Activated CD8-positive, alpha-beta memory T cell treated with anti-CD3 and anti-CD28 coated beads for 48 hours (primary cell): ENCODE measurements at regions not wholly inside any gene's neighbourhood (a gene's known extent, or its start where the extent isn't known, plus 50 kb on each side); places are given as distances from the start of the nearest gene placed in this dataset.
"Not testable (repeated sequence)": the region's sequence is repeated elsewhere in the genome, so short reads cannot be mapped to it uniquely, and the experiment has no call there.

Experiments
- DNase-seq, 3 experiments: peaks; one replicate each; pipeline ENCODE4 v3.0.0-alpha.2; 2020; ENCODE audit warnings: low read depth in 2 of 3, low spot score in 2 of 3

DNA sequence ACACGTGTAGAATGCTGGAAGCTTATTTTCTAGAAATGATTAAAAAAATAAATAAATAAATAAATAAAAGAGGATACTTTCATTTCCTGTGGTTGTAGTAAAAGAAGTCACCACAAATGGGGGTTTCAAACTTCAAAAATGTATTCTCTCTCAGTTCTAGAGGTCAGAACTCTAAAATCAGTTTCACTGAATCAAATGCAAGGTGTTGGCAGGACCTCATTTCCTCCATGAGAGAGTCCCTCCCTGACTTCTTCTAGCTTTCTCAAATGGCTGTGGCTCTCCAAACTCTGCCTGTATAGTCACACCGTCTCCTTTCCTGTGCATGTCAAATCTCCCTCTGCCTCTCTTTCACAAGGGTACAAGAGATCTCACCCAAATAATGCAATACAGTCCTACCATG is 312.6 kb upstream of the CXADR start:
- DNase-seq = no peak

DNA sequence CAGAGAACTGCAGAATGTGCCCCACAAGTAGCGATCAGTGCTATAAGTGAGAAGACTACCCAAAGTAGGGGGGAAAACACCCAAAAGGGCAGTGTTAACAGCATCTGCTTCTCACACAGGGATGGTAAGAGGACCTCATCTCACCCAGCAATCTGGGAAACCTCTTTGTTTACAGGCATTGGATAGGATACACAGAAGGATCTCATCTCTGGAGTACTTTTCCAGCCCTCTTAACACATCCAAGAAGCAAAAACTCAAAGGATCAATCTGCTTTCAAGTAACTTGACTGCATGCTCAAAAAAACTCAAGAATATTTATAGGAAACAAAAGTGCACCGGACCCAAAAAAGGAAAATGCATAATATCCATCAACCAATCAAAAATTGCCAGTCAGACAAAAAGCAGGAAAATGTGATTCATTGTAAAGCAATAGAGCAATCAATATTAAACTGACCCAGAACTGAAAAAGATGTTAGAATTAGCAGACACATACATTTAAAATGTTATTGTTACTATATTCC is 311.0 kb upstream of the CXADR start:
- DNase-seq = no peak

DNA sequence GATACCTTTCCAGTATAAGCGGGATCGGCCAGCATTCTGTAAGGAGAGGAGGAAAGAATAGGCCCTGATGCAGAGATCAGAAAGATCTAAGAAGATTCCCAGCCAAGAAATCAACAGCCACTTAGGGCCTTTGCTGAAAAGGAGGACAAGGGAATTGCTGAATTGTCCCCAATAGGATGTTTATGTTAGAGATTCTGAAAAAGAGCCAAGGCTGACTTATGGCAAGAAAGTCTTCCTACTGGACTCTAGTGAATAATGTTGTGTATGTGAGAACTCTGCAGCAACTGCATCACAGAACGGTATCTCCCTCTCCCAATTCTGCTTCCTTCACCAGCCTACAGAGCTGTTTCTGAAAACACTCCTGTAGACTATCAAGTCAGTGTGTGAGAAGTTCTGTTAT is 298.0 kb upstream of the CXADR start:
- DNase-seq = no peak

DNA sequence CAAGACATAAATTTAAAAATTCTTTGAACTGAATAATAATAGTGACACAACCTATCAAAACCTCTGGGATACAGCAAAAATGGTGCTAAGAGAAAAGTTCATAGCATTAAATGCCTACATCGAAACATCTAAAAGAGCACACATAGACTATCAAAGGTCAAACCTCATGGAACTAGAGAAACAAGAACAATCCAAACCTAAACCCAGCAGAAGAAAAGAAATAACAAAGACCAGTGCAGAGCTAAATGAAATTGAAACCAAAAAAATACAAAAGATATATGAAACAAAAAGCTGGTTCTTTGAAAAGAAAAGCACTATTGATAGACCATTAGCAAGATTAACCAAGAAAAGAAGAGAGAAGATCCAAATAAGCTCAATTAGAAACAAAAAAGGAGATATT is 293.8 kb upstream of the CXADR start:
- DNase-seq = not testable (repeated sequence)

DNA sequence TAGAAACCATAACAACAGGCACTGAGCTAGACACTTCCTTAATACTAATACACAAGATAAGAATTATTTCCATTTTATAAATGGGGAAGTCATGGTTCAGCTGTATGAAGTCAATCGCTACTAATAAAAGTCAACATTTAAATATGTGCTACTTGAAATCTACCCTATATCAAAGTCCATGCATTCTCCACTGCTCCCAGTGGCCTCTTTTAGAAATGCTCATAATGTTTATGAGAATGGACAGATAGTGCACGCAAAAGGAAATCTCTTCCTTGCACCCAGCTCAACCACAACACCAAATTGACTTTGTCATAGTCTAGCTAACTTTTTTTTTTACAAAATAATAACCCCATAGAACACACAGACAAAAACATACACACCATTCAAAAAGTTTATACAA is 281.7 kb upstream of the CXADR start:
- no peak for DNase-seq

DNA sequence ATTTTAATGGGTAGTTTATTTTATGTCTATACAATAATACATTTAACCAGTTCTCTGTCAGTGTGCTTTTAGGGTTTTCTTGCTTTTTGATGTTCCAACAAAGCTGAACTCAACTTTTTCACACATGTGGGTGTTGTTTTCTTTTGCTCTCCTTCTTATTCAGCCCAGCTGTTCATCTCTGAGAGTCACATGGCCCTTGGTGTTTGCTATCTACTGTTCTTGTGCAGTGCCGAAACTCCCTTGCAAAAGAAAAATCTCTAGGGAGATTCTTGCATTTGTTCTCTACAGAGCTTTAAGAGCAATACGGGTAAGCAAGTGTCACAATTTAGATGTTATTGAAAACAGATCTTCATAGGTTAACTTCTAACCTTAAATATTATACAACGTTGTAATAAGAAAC is 281.1 kb upstream of the CXADR start:
- DNase-seq = no peak

DNA sequence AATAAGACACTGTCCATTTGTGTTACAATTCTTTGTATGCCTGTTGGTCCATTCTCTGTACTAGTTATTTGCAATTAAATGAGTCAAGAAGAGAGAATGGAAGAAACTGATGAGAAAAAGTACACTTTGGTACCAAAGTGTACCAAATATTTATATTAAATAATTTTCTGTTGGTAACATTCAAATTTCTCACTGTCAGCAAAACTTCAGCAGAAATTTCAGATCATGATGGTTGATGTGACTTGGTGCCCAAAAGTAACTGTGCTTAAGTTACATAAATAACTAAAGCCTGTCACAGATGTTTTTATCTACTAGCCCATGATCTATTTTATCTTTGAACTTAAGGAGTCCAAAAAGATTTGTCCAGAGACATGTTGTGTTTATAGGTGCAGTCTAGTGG is 274.4 kb upstream of the CXADR start:
- no peak for DNase-seq

DNA sequence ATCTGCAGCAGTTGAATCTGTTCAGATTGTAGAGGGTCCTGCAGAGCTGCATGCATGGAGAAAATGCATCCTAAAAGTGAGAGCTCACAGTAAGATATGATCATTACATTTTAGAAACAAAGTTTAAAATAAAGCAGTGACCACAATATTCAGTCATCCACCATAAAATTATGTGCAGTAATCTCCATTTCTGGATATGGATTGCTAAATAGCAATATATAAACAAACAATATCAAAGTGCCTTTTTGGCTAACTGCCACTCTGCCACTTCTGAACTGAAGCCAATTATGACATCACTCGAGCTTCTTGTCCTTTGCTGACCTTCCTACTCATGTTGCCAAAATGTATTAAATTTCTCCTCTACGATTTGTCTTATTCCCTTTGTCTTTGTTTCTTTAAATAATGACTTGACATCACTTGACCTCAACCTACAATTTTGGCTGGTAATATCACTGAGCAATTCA is 262.0 kb upstream of the CXADR start:
- no peak for DNase-seq

DNA sequence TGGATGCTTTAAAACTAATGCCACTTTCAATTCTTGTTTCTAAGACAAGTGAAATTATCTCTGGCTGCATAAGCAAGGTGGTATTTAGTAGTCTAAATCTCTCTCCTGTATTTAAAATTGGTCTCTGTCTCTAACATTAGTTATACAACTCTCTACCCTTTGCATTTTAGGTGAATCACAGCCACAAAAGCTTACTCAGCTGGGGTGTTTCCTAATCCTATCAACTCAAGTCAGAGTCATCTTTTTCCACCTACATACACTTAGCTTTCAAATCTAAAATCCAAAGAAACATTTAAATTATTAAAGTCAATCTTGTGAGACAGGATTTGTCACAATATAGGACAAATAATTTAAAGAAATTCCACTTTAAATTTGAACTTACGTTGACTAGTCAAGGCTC is 255.1 kb upstream of the CXADR start:
- DNase-seq = no peak

DNA sequence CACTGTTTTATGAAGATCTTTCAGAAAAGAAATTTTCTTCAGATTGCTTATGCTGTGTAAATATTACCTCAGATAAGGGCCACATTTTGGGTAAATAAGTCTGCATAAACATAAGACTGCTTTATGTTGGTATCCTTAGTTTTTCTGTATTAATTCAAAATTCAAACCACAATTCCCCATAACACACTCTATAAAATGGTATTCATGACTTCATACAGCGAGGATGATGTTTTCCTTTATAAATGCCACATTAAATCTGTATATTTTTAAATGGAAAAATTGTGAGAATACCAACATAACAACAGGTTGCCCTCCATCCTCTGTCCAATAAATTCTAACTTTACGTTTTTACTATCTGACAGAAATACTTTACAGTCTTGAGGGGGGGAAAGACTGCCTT is 248.7 kb upstream of the CXADR start:
- DNase-seq = no peak

DNA sequence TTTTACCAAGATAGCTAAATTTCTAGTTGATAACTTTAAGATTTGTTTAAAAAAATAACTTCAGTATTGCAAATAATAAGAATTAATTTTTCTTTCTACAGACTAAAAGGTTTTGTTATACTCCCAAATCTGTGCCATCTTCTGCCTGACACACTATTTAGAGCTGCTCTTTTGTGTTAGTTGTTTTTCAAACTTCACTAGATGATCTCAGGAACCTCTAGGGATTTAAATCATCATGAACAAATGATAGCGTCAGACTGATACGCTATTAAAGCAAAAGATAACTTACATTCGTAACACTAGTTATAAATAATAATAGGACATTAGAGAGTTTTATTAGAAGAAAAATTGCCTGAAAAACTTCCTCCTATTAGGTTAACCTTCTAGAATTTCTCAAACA is 243.1 kb upstream of the CXADR start:
- no peak for DNase-seq

DNA sequence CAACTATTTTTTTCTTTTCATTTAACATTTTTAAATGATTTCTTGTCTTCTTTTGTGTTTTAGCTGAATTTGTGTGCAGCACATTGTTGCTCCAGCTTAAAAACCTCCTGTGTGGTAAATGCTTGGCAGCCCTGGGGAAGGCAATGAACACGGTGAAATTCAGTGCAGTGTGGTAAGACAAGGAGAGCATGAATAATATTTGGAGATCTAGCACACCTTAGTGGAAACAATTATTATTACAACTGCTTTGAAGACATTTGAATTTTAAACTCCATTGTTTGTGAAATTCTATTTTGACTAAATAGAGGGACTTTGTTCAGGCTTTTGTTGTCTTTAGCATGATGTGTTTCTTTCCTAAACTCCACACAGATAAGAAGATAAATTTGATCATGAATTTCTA is 242.6 kb upstream of the CXADR start:
- DNase-seq = no peak

DNA sequence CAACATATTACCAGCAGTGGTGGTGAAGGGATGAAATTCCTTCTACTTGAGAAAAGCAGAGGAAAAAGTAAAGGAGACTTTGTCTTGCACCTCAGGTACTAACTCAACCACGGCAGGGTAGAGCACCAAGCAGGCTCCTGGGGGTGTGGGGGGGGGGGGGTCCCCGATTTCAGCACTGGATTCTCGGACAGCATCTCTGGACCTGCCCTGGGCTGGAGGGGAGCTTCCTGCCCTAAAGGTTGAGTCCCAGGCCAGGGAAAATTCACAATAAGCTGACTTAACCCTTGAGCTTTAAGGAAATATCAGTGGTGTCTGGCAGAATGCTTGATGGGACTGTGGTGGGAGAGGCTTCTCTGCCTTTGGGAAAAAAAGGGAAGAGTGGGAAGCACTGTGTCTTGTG is 233.2 kb upstream of the CXADR start:
- DNase-seq = no peak

DNA sequence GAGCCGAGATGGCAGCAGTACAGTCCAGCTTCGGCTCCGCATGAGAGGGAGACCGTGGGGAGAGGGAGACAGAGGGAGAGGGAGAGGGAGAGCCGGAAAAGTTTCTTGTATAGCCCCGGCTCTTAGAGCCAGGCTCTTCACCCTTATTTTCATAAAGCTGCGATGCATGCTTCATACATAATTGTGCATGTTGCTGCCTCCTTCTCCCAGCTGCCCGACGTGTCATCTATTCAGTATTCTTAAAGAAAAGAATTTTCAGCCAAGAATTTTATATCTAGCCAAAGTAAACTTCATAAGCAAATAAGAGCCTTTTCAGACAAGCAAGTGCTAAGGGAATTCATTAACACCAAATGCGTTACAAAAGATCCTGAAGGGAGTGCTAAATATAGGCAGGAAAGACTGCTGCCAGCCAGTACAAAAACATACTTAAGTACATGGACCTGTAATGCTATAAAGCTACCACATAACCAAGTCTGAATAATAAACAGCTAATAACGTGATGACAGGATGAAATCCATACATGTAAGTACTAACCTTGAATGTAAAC is 219.8 kb upstream of the CXADR start:
- DNase-seq = not testable (repeated sequence)

DNA sequence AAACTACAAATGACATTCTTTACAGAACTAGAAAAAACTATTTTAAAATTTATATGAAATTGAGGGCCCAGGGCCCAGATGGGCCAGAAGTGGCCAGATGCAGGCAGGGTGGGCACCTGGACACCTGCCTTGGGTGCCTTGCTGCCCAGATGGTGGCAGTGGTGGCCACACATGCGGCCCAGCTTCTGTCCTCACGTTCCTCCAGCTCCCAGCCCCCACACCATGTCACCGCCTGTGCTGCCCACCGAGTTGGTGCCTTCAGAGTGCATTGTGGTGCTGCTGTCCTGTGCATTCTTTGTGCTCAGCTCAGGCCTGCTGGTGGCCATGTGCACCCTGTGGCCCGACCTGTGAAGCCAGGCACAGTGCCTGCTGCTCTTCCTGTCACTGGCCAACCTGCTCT is 216.8 kb upstream of the CXADR start:
- no peak for DNase-seq

DNA sequence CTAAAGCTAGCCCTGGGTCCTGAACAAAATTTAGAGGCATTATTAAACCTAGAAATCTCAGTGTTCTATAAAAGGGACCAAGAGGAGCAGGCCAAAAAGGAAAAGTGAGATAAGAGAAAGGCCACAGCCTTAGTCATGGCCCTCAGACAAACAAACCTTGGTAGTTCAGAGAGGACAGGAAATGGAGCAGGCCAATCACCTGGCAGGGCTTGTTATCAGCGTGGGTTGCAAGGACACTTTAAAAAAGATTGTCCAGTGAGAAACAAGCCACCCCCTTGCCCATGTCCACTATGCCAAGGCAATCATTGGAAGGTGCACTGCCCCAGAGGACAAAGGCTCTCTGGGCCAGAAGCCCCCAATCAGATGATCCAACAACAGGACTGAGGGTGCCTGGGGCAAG is 213.3 kb upstream of the CXADR start:
- DNase-seq = not testable (repeated sequence)

DNA sequence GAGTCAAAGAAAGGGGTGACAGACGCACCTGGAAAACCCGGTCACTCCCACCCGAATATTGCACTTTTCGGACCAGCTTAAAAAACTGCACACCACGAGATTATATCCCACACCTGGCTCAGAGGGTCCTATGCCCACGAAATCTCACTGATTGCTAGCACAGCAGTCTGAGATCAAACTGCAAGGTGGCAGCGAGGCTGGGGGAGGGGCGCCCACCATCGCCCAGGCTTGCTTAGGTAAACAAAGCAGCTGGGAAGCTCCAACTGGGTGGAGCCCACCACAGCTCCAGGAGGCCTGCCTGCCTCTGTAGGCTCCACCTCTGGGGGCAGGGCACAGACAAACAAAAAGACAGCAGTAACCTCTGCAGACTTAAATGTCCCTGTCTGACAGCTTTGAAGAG is 185.1 kb upstream of the CXADR start:
- not testable (repeated sequence) for DNase-seq

DNA sequence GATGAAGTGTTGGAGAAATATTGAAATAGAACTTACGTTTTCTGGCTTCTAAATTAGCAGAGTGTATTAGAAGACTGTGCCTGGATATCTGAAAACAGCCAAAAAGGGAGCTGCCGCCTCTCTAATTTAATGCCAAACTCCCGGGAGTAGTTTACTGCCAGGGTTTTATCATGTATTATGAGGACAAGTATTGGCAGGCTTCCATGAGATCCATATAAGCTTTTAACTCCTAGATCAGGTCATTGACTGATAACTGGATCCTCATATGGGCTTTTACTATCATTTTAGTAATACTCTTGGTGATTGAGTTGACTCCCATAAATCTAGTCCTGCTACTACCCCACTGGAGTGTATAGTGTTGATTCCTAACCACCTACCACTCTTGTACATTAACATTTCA is 178.4 kb upstream of the CXADR start:
- no peak for DNase-seq

DNA sequence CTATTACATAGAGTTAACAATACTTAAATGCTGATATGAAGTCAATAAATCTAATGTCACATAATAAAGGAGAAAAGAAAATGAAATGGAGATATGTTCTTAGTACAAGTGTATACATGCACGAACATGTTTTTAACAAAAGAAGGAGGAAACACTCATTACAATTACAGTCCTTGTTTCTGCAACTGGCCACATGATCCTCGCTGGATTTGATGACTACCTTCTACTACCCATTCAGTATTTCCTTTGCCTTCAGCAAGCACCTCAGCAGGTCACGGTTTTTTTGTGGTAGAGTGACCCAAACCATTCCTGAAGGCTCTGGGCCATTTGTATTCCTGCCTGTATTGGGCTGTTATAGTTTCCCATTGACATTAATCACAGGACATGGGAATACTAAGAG is 172.8 kb upstream of the CXADR start:
- DNase-seq = no peak

DNA sequence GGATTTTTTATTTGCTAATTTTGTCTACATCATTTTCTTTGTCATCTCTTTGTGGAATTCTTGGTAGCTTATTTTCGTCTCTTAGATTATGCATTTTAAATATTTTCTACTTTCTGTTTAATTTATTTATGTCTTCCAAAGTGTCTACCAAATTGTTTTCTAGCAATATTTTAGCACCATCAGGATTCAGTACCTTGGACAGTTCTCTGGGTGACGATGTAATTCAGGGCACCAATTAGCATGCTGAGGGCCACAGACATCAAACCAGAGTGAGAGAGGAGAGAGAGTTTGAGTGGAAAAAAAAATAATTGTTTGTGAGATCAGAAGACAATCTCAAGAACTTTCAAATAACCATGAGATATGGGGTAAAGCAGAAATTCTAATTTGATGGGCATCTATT is 169.8 kb upstream of the CXADR start:
- DNase-seq = no peak

DNA sequence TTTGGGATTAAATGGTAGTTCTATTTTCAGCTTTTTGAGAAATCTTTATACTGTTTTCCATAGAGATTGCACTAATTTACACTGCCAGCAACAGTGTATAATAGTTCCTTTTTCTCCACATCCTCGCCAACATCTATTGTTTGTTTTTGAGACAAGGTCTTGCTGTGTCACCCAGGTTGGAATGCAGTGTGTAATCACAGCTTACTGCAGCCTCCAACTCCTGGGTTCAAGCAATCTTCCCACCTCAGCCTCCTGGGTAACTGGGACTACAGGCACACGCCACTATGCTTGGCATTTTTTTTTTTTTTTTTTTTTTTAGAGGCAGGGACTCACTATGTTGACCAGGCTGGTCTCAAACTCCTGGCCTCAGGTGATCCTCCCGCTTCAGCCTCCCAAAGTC is 164.5 kb upstream of the CXADR start:
- no peak for DNase-seq

DNA sequence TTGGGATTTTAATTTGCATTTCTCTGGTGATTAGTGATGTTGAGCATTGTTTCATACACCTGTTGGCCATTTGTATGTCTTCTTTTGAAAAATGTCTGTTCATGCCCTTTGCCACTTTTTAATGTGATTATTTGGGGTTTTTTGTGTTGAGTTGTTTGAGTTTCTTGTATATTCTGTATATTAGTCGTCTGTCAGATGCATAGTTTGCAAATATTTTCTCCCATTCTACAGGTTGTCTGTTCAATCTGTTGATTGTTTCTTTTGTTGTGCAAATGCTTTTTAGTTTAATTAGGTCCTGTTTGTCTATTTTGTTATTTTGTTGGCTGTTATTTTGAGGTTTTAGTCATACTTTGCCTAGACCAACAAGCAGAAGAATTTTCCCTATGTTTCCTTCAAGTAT is 164.0 kb upstream of the CXADR start:
- DNase-seq = no peak

DNA sequence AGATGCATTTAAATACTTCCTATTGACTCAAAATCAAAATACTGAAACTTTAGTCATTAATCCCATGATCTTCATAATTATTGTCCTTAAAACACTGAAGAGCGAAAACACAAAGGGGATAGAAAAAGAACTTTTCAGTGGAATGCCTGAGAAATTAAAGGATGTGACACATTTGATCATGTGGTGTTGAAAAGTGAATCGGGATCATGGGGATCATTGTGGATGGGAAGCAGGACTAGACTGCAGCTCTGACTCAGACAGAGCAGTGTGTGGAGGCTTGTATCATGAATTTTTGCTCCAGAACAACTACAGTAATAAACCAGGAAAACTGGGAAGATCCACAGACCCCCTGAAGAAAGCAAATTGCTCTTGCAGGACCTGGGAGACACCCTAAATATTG is 161.1 kb upstream of the CXADR start:
- DNase-seq = no peak
